HG02852 (cell line): ENCODE measurements at regions not wholly inside any gene's neighbourhood (a gene's known extent, or its start where the extent isn't known, plus 50 kb on each side); places are given as distances from the start of the nearest gene placed in this dataset.

Experiments used
- ATAC-seq: cut with Tn5 transposase; IDR thresholded peaks from one replicate; pipeline ENCODE4 v1.9.1; 2021; ENCODE audit warnings: mild to moderate bottlenecking, moderate library complexity; ENCODE audit not compliant: unreplicated experiment

- ATAC-seq, result no peak
These were observed 140.4 kb upstream of the TAB2 start for GRCh38 chr6:149176971-149177667.

- ATAC-seq, result no peak
These were observed 138.1 kb upstream of the TAB2 start for GRCh38 chr6:149179431-149179830.

GRCh38 chr6:149181304-149181703 is 136.2 kb upstream of the TAB2 start:
- ATAC-seq, result no peak

- ATAC-seq, result no peak
These were observed 135.2 kb upstream of the TAB2 start for GRCh38 chr6:149182262-149182661.

GRCh38 chr6:149184523-149184922 is 133.0 kb upstream of the TAB2 start:
- ATAC-seq, result no peak

- no peak for ATAC-seq
These were observed 131.6 kb upstream of the TAB2 start for GRCh38 chr6:149185799-149186357.

- ATAC-seq, result no peak
These were observed 130.6 kb upstream of the TAB2 start for GRCh38 chr6:149186873-149187272.

GRCh38 chr6:149190224-149190831 is 127.2 kb upstream of the TAB2 start:
- no peak for ATAC-seq

GRCh38 chr6:149194820-149195558 is 122.5 kb upstream of the TAB2 start:
- no peak for ATAC-seq

GRCh38 chr6:149196091-149196490 is 121.4 kb upstream of the TAB2 start:
- ATAC-seq, result no peak

GRCh38 chr6:149197482-149197881 is 120.0 kb upstream of the TAB2 start:
- ATAC-seq, result no peak

GRCh38 chr6:149198265-149198664 is 119.2 kb upstream of the TAB2 start:
- no peak for ATAC-seq

- no peak for ATAC-seq
These were observed 117.1 kb upstream of the TAB2 start for GRCh38 chr6:149200282-149200945.

GRCh38 chr6:149201068-149201655 is 116.3 kb upstream of the TAB2 start:
- no peak for ATAC-seq

GRCh38 chr6:149202100-149202499 is 115.4 kb upstream of the TAB2 start:
- ATAC-seq, result no peak

- no peak for ATAC-seq
These were observed 114.6 kb upstream of the TAB2 start for GRCh38 chr6:149202952-149203351.

GRCh38 chr6:149203509-149203908 is 114.0 kb upstream of the TAB2 start:
- no peak for ATAC-seq

GRCh38 chr6:149208134-149208601 is 109.3 kb upstream of the TAB2 start:
- ATAC-seq, result no peak

GRCh38 chr6:149209871-149210775 is 107.4 kb upstream of the TAB2 start:
- ATAC-seq, result no peak
